GM18502 (cell line): ENCODE measurements at regions not wholly inside any gene's neighbourhood (a gene's known extent, or its start where the extent isn't known, plus 50 kb on each side); places are given as distances from the start of the nearest gene placed in this dataset.
"Not testable (repeated sequence)": the region's sequence is repeated elsewhere in the genome, so short reads cannot be mapped to it uniquely, and the experiment has no call there.

Source experiments
- ATAC-seq: cut with Tn5 transposase; IDR thresholded peaks from one replicate; pipeline ENCODE4 v1.9.1; 2021; ENCODE audit warnings: mild to moderate bottlenecking; ENCODE audit not compliant: unreplicated experiment, poor library complexity

- no peak for ATAC-seq
Measured at GRCh38 chrX:55326985-55327384, 62.3 kb upstream of the PAGE3 start.

GRCh38 chrX:55335296-55335695 is 70.6 kb upstream of the PAGE3 start:
- no peak for ATAC-seq

GRCh38 chrX:55336176-55336575 is 71.5 kb upstream of the PAGE3 start:
- no peak for ATAC-seq

- no peak for ATAC-seq
Measured at GRCh38 chrX:55340896-55341433, 76.2 kb upstream of the PAGE3 start.

- peak; percentile 91 for ATAC-seq
Measured at GRCh38 chrX:55342533-55343501, 78.1 kb upstream of the PAGE3 start.

- no peak for ATAC-seq
Measured at GRCh38 chrX:55356609-55357008, 91.9 kb upstream of the PAGE3 start.

GRCh38 chrX:55357236-55357635 is 92.5 kb upstream of the PAGE3 start:
- no peak for ATAC-seq

GRCh38 chrX:55379396-55379795 is 72.5 kb upstream of the MAGEH1 start:
- no peak for ATAC-seq

GRCh38 chrX:55389376-55389775 is 62.6 kb upstream of the MAGEH1 start:
- no peak for ATAC-seq

GRCh38 chrX:55396836-55397235 is 55.1 kb upstream of the MAGEH1 start:
- not testable (repeated sequence) for ATAC-seq
